ENCODE measurements at regions not wholly inside any gene's neighbourhood (a gene's known extent, or its start where the extent isn't known, plus 50 kb on each side); places are given as distances from the start of the nearest gene placed in this dataset.

DNA sequence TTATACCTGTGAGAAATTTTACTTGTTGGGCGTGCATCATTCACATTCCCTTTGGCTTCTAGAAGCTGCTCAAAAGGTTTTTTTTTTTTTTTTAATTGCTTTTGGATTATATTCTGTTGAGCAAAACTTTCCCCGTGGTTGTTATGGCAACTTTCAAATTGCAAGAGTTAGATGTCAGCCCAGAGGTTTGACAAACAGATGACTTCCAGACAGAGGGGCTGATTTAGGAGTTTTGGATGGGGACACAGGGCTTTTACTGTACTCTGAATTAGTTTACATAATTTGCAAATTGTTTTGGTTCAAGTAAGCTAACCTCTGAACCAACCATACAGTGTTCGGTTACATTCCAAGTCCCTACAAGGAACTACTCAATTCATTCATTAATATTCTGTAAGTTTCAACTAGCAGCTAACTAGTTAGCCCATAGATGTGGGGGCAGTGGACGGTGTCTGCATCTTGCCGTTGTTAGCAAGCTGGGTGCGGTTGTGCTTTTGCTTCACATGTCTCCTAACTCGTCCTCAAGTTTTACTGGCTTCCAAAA is 66.4 kb upstream of the JAZF1 start:
- TF ChIP-seq POLR2A (IDR thresholded peaks at IDR 0.05), result no peak
- TF ChIP-seq, protein P1, sequence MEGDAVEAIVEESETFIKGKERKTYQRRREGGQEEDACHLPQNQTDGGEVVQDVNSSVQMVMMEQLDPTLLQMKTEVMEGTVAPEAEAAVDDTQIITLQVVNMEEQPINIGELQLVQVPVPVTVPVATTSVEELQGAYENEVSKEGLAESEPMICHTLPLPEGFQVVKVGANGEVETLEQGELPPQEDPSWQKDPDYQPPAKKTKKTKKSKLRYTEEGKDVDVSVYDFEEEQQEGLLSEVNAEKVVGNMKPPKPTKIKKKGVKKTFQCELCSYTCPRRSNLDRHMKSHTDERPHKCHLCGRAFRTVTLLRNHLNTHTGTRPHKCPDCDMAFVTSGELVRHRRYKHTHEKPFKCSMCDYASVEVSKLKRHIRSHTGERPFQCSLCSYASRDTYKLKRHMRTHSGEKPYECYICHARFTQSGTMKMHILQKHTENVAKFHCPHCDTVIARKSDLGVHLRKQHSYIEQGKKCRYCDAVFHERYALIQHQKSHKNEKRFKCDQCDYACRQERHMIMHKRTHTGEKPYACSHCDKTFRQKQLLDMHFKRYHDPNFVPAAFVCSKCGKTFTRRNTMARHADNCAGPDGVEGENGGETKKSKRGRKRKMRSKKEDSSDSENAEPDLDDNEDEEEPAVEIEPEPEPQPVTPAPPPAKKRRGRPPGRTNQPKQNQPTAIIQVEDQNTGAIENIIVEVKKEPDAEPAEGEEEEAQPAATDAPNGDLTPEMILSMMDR (IDR thresholded peaks at IDR 0.05), result no peak
- no peak for TF ChIP-seq POLR2AphosphoS5 (IDR thresholded peaks at IDR 0.05)
